Vagina (tissue), 2 donors: ENCODE measurements at regions not wholly inside any gene's neighbourhood (a gene's known extent, or its start where the extent isn't known, plus 50 kb on each side); places are given as distances from the start of the nearest gene placed in this dataset.

Experiments
- POLR2A ChIP-seq, 2 donors: fragments of 450-650 bp; IDR thresholded peaks; one replicate each; pipeline ENCODE4 v1.6.1; 2017; ENCODE audit warnings: antibody characterized with exemption in 2 of 2, mild to moderate bottlenecking in 2 of 2, moderate library complexity in 2 of 2
- POLR2AphosphoS5 ChIP-seq, 2 donors: sonication (generic); formaldehyde crosslinking; IDR thresholded peaks; one replicate each; pipeline ENCODE4 v1.9.0; 2017; ENCODE audit warnings: antibody characterized with exemption in 2 of 2, mild to moderate bottlenecking in 2 of 2, low read depth in 1 of 2; ENCODE audit not compliant: insufficient read depth in 1 of 2
- TF ChIP-seq, protein P1 (sequence below), 3 experiments: fragments of 450-650 bp in 2 of 3; fragments of 200-600 bp in 1 of 3; sonication (generic) in 1 of 3; IDR thresholded peaks; one replicate each; pipeline ENCODE4 v1.5.1; 2017 to 2019; ENCODE audit warnings: antibody characterized with exemption in 3 of 3, mild to moderate bottlenecking in 2 of 3, moderate library complexity in 2 of 3

DNA sequence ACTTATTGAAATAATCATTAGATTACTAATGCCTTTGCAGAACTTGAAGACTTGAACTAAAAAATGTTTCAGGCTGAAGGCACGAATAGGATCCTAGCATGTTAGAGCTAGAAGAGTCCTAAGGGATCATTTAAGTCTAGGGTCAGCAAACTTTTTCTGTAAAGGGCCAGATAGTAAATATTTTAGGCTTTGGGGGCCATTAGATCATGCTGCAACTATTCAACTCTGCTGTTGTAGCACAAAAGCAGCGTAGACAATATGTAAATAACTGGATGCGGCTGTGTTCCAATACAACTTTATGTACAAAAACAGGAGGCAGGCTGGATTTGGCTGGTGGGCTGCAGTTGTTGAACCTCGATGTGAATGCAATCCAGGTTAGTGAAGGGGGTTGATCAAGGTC, 221.7 kb downstream of the ATP23 start:
- TF ChIP-seq, protein P1, sequence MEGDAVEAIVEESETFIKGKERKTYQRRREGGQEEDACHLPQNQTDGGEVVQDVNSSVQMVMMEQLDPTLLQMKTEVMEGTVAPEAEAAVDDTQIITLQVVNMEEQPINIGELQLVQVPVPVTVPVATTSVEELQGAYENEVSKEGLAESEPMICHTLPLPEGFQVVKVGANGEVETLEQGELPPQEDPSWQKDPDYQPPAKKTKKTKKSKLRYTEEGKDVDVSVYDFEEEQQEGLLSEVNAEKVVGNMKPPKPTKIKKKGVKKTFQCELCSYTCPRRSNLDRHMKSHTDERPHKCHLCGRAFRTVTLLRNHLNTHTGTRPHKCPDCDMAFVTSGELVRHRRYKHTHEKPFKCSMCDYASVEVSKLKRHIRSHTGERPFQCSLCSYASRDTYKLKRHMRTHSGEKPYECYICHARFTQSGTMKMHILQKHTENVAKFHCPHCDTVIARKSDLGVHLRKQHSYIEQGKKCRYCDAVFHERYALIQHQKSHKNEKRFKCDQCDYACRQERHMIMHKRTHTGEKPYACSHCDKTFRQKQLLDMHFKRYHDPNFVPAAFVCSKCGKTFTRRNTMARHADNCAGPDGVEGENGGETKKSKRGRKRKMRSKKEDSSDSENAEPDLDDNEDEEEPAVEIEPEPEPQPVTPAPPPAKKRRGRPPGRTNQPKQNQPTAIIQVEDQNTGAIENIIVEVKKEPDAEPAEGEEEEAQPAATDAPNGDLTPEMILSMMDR (IDR thresholded peaks at IDR 0.05): no peak
- no peak for TF ChIP-seq POLR2AphosphoS5 (IDR thresholded peaks at IDR 0.05; ENCODE audit: insufficient read depth in 1 of 2, low read depth in 1 of 2)
- TF ChIP-seq POLR2A (IDR thresholded peaks at IDR 0.05): no peak
